SH-SY5Y (cell line): ENCODE measurements at regions not wholly inside any gene's neighbourhood (a gene's known extent, or its start where the extent isn't known, plus 50 kb on each side); places are given as distances from the start of the nearest gene placed in this dataset.

Experiments
- GATA2 ChIP-seq: IDR thresholded peaks from 2 replicates; pipeline ENCODE4 v1.6.1; 2011; ENCODE audit warnings: mild to moderate bottlenecking, low read depth, low read length
- GATA3 ChIP-seq: IDR thresholded peaks from 2 replicates; pipeline ENCODE4 v1.6.1; 2011; ENCODE audit warnings: low read depth, mild to moderate bottlenecking, low read length, moderate library complexity

GRCh38 chrX:4668802-4669536 lies 955.5 kb upstream of the PRKX start:
- TF ChIP-seq GATA3 = no peak

- TF ChIP-seq GATA3 (no peak), GATA2 (no peak)
Measured at GRCh38 chrX:4663085-4663484, 949.6 kb upstream of the PRKX start.

- no peak for TF ChIP-seq GATA3
- no peak for TF ChIP-seq GATA2
Measured at GRCh38 chrX:4661771-4662170, 948.3 kb upstream of the PRKX start.

GRCh38 chrX:4656419-4656818 lies 943.0 kb upstream of the PRKX start:
- TF ChIP-seq GATA3 (no peak), GATA2 (no peak)

GRCh38 chrX:4655743-4656142 lies 942.3 kb upstream of the PRKX start:
- TF ChIP-seq GATA2 (no peak), GATA3 (no peak)

GRCh38 chrX:4642114-4642513 lies 928.7 kb upstream of the PRKX start:
- no peak for TF ChIP-seq GATA3
- no peak for TF ChIP-seq GATA2

- TF ChIP-seq GATA2 = no peak
- TF ChIP-seq GATA3 = no peak
Measured at GRCh38 chrX:4638036-4638435, 924.6 kb upstream of the PRKX start.

GRCh38 chrX:4627414-4627813 lies 914.0 kb upstream of the PRKX start:
- TF ChIP-seq GATA3 (no peak), GATA2 (no peak)

- TF ChIP-seq GATA2 (no peak), GATA3 (no peak)
Measured at GRCh38 chrX:4622486-4623167, 909.2 kb upstream of the PRKX start.

- TF ChIP-seq GATA2 (no peak), GATA3 (no peak)
Measured at GRCh38 chrX:4588893-4589292, 875.4 kb upstream of the PRKX start.

GRCh38 chrX:4588466-4588865 lies 875.0 kb upstream of the PRKX start:
- TF ChIP-seq GATA2 (no peak), GATA3 (no peak)

- TF ChIP-seq GATA3 = no peak
- no peak for TF ChIP-seq GATA2
Measured at GRCh38 chrX:4588056-4588455, 874.6 kb upstream of the PRKX start.

GRCh38 chrX:4579999-4580398 lies 866.5 kb upstream of the PRKX start:
- no peak for TF ChIP-seq GATA3
- no peak for TF ChIP-seq GATA2

GRCh38 chrX:4579480-4579879 lies 866.0 kb upstream of the PRKX start:
- TF ChIP-seq GATA2 (no peak), GATA3 (no peak)

- TF ChIP-seq GATA2 (no peak), GATA3 (no peak)
Measured at GRCh38 chrX:4572691-4573090, 859.2 kb upstream of the PRKX start.
